ENCODE measurements at regions not wholly inside any gene's neighbourhood (a gene's known extent, or its start where the extent isn't known, plus 50 kb on each side); places are given as distances from the start of the nearest gene placed in this dataset.
"Not testable (repeated sequence)": the region's sequence is repeated elsewhere in the genome, so short reads cannot be mapped to it uniquely, and the experiment has no call there.

DNA sequence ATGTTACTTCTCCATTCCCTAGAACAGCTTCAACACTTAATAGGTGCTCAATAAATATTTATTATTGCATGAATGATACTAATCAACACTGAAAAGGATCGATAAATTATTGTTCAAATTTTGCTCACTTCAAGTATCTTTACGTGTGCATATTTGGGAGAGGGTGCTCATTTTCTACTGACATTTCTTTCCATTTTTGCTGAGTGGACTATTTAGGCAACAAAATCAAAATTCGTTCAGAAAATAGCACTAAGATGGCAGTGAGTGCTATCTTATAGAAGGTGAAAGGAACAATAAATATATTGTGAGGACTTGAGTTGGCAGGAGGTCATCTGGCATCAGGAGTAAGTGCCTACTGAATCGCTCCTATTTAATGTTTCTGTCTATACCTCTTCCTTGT lies 501.9 kb upstream of the IRAK1BP1 start:
- no peak overlapping the region for H3K27ac ChIP-seq
- no peaks in the 10 kb centered on the region for H3K4me1 ChIP-seq
- no peaks in the 10 kb centered on the region for H3K9me3 ChIP-seq
- TF ChIP-seq, protein P1, sequence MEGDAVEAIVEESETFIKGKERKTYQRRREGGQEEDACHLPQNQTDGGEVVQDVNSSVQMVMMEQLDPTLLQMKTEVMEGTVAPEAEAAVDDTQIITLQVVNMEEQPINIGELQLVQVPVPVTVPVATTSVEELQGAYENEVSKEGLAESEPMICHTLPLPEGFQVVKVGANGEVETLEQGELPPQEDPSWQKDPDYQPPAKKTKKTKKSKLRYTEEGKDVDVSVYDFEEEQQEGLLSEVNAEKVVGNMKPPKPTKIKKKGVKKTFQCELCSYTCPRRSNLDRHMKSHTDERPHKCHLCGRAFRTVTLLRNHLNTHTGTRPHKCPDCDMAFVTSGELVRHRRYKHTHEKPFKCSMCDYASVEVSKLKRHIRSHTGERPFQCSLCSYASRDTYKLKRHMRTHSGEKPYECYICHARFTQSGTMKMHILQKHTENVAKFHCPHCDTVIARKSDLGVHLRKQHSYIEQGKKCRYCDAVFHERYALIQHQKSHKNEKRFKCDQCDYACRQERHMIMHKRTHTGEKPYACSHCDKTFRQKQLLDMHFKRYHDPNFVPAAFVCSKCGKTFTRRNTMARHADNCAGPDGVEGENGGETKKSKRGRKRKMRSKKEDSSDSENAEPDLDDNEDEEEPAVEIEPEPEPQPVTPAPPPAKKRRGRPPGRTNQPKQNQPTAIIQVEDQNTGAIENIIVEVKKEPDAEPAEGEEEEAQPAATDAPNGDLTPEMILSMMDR (IDR thresholded peaks at IDR 0.05), result no peak
- no peak for DNase-seq (ENCODE audit: low spot score)
- no peaks in the 10 kb centered on the region for H3K36me3 ChIP-seq
- H3K4me3 ChIP-seq, result no peak overlapping the region
- H3K27me3 ChIP-seq, result no peaks in the 10 kb centered on the region

DNA sequence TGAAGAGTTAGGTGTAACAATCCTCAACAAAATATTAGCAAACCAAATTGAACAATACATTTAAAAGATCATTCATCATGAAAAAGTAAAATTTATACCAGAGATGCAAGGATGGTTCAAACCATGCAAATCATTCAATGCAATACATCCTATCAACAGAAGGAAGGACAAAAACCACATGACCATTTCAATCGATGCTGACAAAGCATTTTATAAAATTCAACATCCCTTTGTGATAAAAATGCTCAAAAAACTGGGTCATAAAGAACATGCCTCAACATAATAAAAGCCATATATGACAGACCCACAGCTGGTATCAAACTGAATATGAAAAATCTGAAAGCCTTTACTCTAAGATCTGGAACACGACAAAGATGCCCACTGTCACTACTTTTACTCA lies 490.3 kb upstream of the IRAK1BP1 start:
- H3K4me1 ChIP-seq, result no peaks in the 10 kb centered on the region
- TF ChIP-seq, protein P1 (IDR thresholded peaks at IDR 0.05), result no peak
- DNase-seq (ENCODE audit: low spot score), result no peak
- no peak overlapping the region for H3K4me3 ChIP-seq
- H3K27me3 ChIP-seq, result no peaks in the 10 kb centered on the region
- H3K36me3 ChIP-seq, result no peaks in the 10 kb centered on the region
- peaks cover 0 to 4% of the 10 kb centered on the region in 2 donors for H3K9me3 ChIP-seq
- H3K27ac ChIP-seq, result no peak overlapping the region

- Histone ChIP-seq H3K4me1 (no peaks in the 10 kb centered on the region), H3K27me3 (no peaks in the 10 kb centered on the region), H3K4me3 (no peak overlapping the region), H3K36me3 (no peaks in the 10 kb centered on the region), H3K9me3 (peaks cover 0 to 4% of the 10 kb centered on the region in 2 donors), H3K27ac (no peak overlapping the region)
- DNase-seq (ENCODE audit: low spot score), result no peak
- TF ChIP-seq, protein P1 (IDR thresholded peaks at IDR 0.05), result no peak
Measured at GRCh38 chr6:78379982-78380381, 487.4 kb upstream of the IRAK1BP1 start.

DNA sequence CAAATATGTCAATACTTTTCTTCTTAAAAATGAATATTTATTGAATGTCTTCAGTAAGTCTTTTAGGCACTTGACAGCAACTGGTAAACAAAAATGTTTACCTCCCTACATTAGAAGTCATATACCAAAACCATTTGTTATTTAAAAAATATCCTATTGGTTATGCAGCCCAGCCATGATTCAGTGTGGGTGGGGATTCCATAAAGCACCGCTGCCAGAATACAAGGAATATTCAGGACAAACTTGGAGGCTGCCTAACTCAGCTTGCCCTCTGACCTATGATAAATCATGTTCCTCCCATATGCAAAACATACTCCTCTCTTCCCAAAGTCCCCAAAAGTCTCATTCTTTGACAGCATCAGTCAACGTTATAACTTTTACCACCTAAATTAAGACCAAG lies 486.8 kb upstream of the IRAK1BP1 start:
- no peaks in the 10 kb centered on the region for H3K4me1 ChIP-seq
- TF ChIP-seq, protein P1 (IDR thresholded peaks at IDR 0.05), result no peak
- DNase-seq (ENCODE audit: low spot score), result no peak
- peaks cover 0 to 4% of the 10 kb centered on the region in 2 donors for H3K9me3 ChIP-seq
- H3K27ac ChIP-seq, result no peak overlapping the region
- H3K36me3 ChIP-seq, result no peaks in the 10 kb centered on the region
- H3K4me3 ChIP-seq, result no peak overlapping the region
- H3K27me3 ChIP-seq, result no peaks in the 10 kb centered on the region

DNA sequence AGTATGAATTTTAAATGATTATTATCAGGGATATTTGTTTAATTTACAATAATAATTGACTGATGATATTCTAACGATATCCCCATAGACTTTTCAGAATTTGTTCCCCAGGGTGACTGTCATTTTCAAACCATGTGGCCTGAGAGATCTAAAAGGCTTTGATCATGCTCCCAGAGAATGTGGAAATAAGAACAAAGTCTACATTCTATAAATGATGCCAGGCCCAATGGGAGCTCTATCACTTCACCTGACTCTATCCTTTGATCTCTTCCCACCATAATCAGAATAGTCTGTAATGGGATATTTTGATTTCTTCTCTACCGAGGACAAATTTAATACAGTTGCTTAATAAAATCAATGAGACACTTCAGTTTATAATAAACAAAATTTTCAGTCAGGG lies 483.4 kb upstream of the IRAK1BP1 start:
- DNase-seq (ENCODE audit: low spot score), result no peak
- no peaks in the 10 kb centered on the region for H3K27me3 ChIP-seq
- H3K9me3 ChIP-seq, result peaks cover 0 to 10% of the 10 kb centered on the region in 2 donors
- TF ChIP-seq, protein P1 (IDR thresholded peaks at IDR 0.05), result no peak
- H3K4me3 ChIP-seq, result no peak overlapping the region
- H3K36me3 ChIP-seq, result no peaks in the 10 kb centered on the region
- H3K27ac ChIP-seq, result no peak overlapping the region
- H3K4me1 ChIP-seq, result no peaks in the 10 kb centered on the region

GRCh38 chr6:78386854-78387253 lies 480.5 kb upstream of the IRAK1BP1 start:
- not testable (repeated sequence) for H3K4me1 ChIP-seq; DNase-seq (ENCODE audit: low spot score); H3K27ac ChIP-seq; H3K27me3 ChIP-seq; H3K36me3 ChIP-seq; H3K4me3 ChIP-seq
- peaks cover 0 to 19% of the 10 kb centered on the region in 2 donors for H3K9me3 ChIP-seq
